Activated CD8-positive, alpha-beta memory T cell treated with anti-CD3 and anti-CD28 coated beads, Interleukin-2, amount 50 U/mL, for 24 hours (primary cell): ENCODE measurements at regions not wholly inside any gene's neighbourhood (a gene's known extent, or its start where the extent isn't known, plus 50 kb on each side); places are given as distances from the start of the nearest gene placed in this dataset.

Source experiments
- DNase-seq: peaks from one replicate; pipeline ENCODE4 v3.0.0-alpha.2; 2020; ENCODE audit errors: extremely low read depth

- no peak for DNase-seq
Observed at GRCh38 chr5:135235551-135236227, 163.3 kb downstream of the MACROH2A1 start.

GRCh38 chr5:135234666-135235401 lies 164.2 kb downstream of the MACROH2A1 start:
- DNase-seq, result no peak

GRCh38 chr5:135234242-135234641 lies 164.8 kb downstream of the MACROH2A1 start:
- no peak for DNase-seq

- no peak for DNase-seq
Observed at GRCh38 chr5:135233477-135233876, 165.6 kb downstream of the MACROH2A1 start.

GRCh38 chr5:135232958-135233357 lies 166.1 kb downstream of the MACROH2A1 start:
- DNase-seq, result no peak

GRCh38 chr5:135231289-135231688 lies 167.7 kb downstream of the MACROH2A1 start:
- DNase-seq, result no peak

GRCh38 chr5:135230251-135230925 lies 168.6 kb downstream of the MACROH2A1 start:
- DNase-seq, result no peak

GRCh38 chr5:135229679-135230132 lies 169.3 kb downstream of the MACROH2A1 start:
- no peak for DNase-seq

- DNase-seq, result no peak
Observed at GRCh38 chr5:135229122-135229521, 169.9 kb downstream of the MACROH2A1 start.

- no peak for DNase-seq
Observed at GRCh38 chr5:135228222-135228621, 170.8 kb downstream of the MACROH2A1 start.

GRCh38 chr5:135227064-135228022 lies 171.7 kb downstream of the MACROH2A1 start:
- DNase-seq, result no peak

- DNase-seq, result no peak
Observed at GRCh38 chr5:135225856-135226560, 173.0 kb downstream of the MACROH2A1 start.

GRCh38 chr5:135223891-135224625 lies 175.0 kb downstream of the MACROH2A1 start:
- no peak for DNase-seq

- no peak for DNase-seq
Observed at GRCh38 chr5:135223404-135223803, 175.6 kb downstream of the MACROH2A1 start.

- DNase-seq, result no peak
Observed at GRCh38 chr5:135222771-135223170, 176.3 kb downstream of the MACROH2A1 start.

GRCh38 chr5:135222171-135222681 lies 176.8 kb downstream of the MACROH2A1 start:
- no peak for DNase-seq

- DNase-seq, result no peak
Observed at GRCh38 chr5:135221696-135222095, 177.3 kb downstream of the MACROH2A1 start.

- DNase-seq, result no peak
Observed at GRCh38 chr5:135221187-135221473, 177.9 kb downstream of the MACROH2A1 start.

GRCh38 chr5:135220394-135221186 lies 178.4 kb downstream of the MACROH2A1 start:
- DNase-seq, result no peak
